B cell (primary cell): ENCODE measurements at regions not wholly inside any gene's neighbourhood (a gene's known extent, or its start where the extent isn't known, plus 50 kb on each side); places are given as distances from the start of the nearest gene placed in this dataset.

Experiments used
- EZH2 ChIP-seq: IDR thresholded peaks from 2 replicates; pipeline ENCODE4 v1.6.1; 2012; ENCODE audit warnings: borderline replicate concordance, low read depth, mild to moderate bottlenecking, moderate library complexity, low read length; ENCODE audit not compliant: insufficient read depth, poor library complexity, severe bottlenecking
- TF ChIP-seq, protein P1 (sequence below): fragments of 200-600 bp; IDR thresholded peaks from one replicate; pipeline ENCODE4 v1.8.0; 2022; ENCODE audit warnings: antibody characterized with exemption, mild to moderate bottlenecking

- TF ChIP-seq EZH2 = no peak
- TF ChIP-seq, protein P1, sequence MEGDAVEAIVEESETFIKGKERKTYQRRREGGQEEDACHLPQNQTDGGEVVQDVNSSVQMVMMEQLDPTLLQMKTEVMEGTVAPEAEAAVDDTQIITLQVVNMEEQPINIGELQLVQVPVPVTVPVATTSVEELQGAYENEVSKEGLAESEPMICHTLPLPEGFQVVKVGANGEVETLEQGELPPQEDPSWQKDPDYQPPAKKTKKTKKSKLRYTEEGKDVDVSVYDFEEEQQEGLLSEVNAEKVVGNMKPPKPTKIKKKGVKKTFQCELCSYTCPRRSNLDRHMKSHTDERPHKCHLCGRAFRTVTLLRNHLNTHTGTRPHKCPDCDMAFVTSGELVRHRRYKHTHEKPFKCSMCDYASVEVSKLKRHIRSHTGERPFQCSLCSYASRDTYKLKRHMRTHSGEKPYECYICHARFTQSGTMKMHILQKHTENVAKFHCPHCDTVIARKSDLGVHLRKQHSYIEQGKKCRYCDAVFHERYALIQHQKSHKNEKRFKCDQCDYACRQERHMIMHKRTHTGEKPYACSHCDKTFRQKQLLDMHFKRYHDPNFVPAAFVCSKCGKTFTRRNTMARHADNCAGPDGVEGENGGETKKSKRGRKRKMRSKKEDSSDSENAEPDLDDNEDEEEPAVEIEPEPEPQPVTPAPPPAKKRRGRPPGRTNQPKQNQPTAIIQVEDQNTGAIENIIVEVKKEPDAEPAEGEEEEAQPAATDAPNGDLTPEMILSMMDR = no peak
Observed at GRCh38 chr17:12348476-12348875, 317.2 kb upstream of the MYOCD start.
